ENCODE measurements at regions not wholly inside any gene's neighbourhood (a gene's known extent, or its start where the extent isn't known, plus 50 kb on each side); places are given as distances from the start of the nearest gene placed in this dataset.
"Not testable (repeated sequence)": the region's sequence is repeated elsewhere in the genome, so short reads cannot be mapped to it uniquely, and the experiment has no call there.

- intact Hi-C loops (cut with DNase I), result no loop called here
- no peak for TF ChIP-seq CTCF (IDR thresholded peaks at IDR 0.05; ENCODE audit: borderline replicate concordance, extremely low read depth, insufficient read depth)
These were observed 80.1 kb downstream of the LMO4 start for GRCh38 chr1:87408665-87409248.

GRCh38 chr1:87410776-87411480, 82.2 kb downstream of the LMO4 start:
- no peaks in the 10 kb centered on the region for H3K4me1 ChIP-seq (ENCODE audit: control insufficient read depth in 2 of 3, insufficient read depth in 2 of 3, low read depth in 1 of 3, low read length in 3 of 3)
- H3K27ac ChIP-seq (ENCODE audit: low read depth in 2 of 2, low read length in 2 of 2), result no peak overlapping the region
- H3K27me3 ChIP-seq (ENCODE audit: control insufficient read depth, insufficient read depth, low read length), result no peaks in the 10 kb centered on the region
- FAIRE-seq (no peak), DNase-seq (no peak)
- no peak for TF ChIP-seq CTCF (IDR thresholded peaks at IDR 0.05; ENCODE audit: borderline replicate concordance, extremely low read depth, insufficient read depth)
- H3K4me3 ChIP-seq (ENCODE audit: low read length in 3 of 3), result no peak overlapping the region
- intact Hi-C loops (cut with DNase I), result no loop called here
- no peaks in the 10 kb centered on the region for H3K36me3 ChIP-seq (ENCODE audit: control insufficient read depth in 2 of 3, insufficient read depth in 3 of 3, low read length in 3 of 3)
- no peak overlapping the region for H3K9ac ChIP-seq (ENCODE audit: low read length in 3 of 3)
- H3K9me3 ChIP-seq (ENCODE audit: control insufficient read depth in 2 of 3, insufficient read depth in 1 of 3, low read length in 3 of 3), result no peaks in the 10 kb centered on the region

More at GRCh38 chr1:87408665-87409248, 80.1 kb downstream of the LMO4 start:
- FAIRE-seq, result no peak
- DNase-seq, result no peak
- Histone ChIP-seq H3K27me3 (ENCODE audit: control insufficient read depth, insufficient read depth, low read length) (no peaks in the 10 kb centered on the region), H3K4me3 (ENCODE audit: low read length in 3 of 3) (no peak overlapping the region), H3K9me3 (ENCODE audit: control insufficient read depth in 2 of 3, insufficient read depth in 1 of 3, low read length in 3 of 3) (no peaks in the 10 kb centered on the region), H3K36me3 (ENCODE audit: control insufficient read depth in 2 of 3, insufficient read depth in 3 of 3, low read length in 3 of 3) (no peaks in the 10 kb centered on the region), H3K4me1 (ENCODE audit: control insufficient read depth in 2 of 3, insufficient read depth in 2 of 3, low read depth in 1 of 3, low read length in 3 of 3) (no peaks in the 10 kb centered on the region), H3K27ac (ENCODE audit: low read depth in 2 of 2, low read length in 2 of 2) (no peak overlapping the region), H3K9ac (ENCODE audit: low read length in 3 of 3) (no peak overlapping the region)

GRCh38 chr1:87413846-87414245, 85.2 kb downstream of the LMO4 start:
- H3K27ac ChIP-seq (ENCODE audit: low read depth in 2 of 2, low read length in 2 of 2); H3K27me3 ChIP-seq (ENCODE audit: control insufficient read depth, insufficient read depth, low read length); FAIRE-seq; intact Hi-C loops (cut with DNase I); H3K36me3 ChIP-seq (ENCODE audit: control insufficient read depth in 2 of 3, insufficient read depth in 3 of 3, low read length in 3 of 3); H3K4me3 ChIP-seq (ENCODE audit: low read length in 3 of 3); H3K9me3 ChIP-seq (ENCODE audit: control insufficient read depth in 2 of 3, insufficient read depth in 1 of 3, low read length in 3 of 3); DNase-seq; H3K9ac ChIP-seq (ENCODE audit: low read length in 3 of 3); H3K4me1 ChIP-seq (ENCODE audit: control insufficient read depth in 2 of 3, insufficient read depth in 2 of 3, low read depth in 1 of 3, low read length in 3 of 3): not testable (repeated sequence)

GRCh38 chr1:87418048-87418447, 89.4 kb downstream of the LMO4 start:
- FAIRE-seq, result no peak

More at GRCh38 chr1:87418048-87418447, 89.4 kb downstream of the LMO4 start:
- no peaks in the 10 kb centered on the region for H3K27me3 ChIP-seq (ENCODE audit: control insufficient read depth, insufficient read depth, low read length)
- no peak for TF ChIP-seq CTCF (IDR thresholded peaks at IDR 0.05; ENCODE audit: borderline replicate concordance, extremely low read depth, insufficient read depth)
- H3K4me1 ChIP-seq (ENCODE audit: control insufficient read depth in 2 of 3, insufficient read depth in 2 of 3, low read depth in 1 of 3, low read length in 3 of 3), result no peaks in the 10 kb centered on the region
- no peaks in the 10 kb centered on the region for H3K36me3 ChIP-seq (ENCODE audit: control insufficient read depth in 2 of 3, insufficient read depth in 3 of 3, low read length in 3 of 3)
- no peak overlapping the region for H3K27ac ChIP-seq (ENCODE audit: low read depth in 2 of 2, low read length in 2 of 2)
- intact Hi-C loops (cut with DNase I), result no loop called here
- no peak overlapping the region for H3K9ac ChIP-seq (ENCODE audit: low read length in 3 of 3)
- no peak overlapping the region for H3K4me3 ChIP-seq (ENCODE audit: low read length in 3 of 3)
- no peaks in the 10 kb centered on the region for H3K9me3 ChIP-seq (ENCODE audit: control insufficient read depth in 2 of 3, insufficient read depth in 1 of 3, low read length in 3 of 3)
- no peak for DNase-seq
